IMR-90 (cell line): ENCODE measurements at regions not wholly inside any gene's neighbourhood (a gene's known extent, or its start where the extent isn't known, plus 50 kb on each side); places are given as distances from the start of the nearest gene placed in this dataset.

Source experiments
- ATAC-seq: fragments of 200-7000 bp; cut with Tn5 transposase; 2 replicates; pipeline ENCODE4 v1.9.1; 2020; ENCODE audit warnings: low read depth, mild to moderate bottlenecking, moderate library complexity
- BruUV-seq: library from RNA; stranded (reverse); fragments of 400-500 nt; replicated peaks from 2 replicates; lab custom pipeline; 2021; lab: Mats Ljungman, UMichigan
- CTCF ChIA-PET: fragments of 300-600 bp; formaldehyde crosslinking; extraction: SDS; loops from one replicate; lab custom pipeline; 2021; ENCODE audit warnings: antibody characterized with exemption; lab: Yijun Ruan, JAX
- POLR2A ChIA-PET: fragments of 300-600 bp; sonication (Branson Sonifier 250); formaldehyde crosslinking; loops from one replicate; lab custom pipeline; 2022; ENCODE audit warnings: antibody characterized with exemption; ENCODE audit not compliant: unreplicated experiment; lab: Charles Lee
- DNase-seq: peaks from one replicate; pipeline ENCODE4 v3.0.0; 2013
- H2AFZ ChIP-seq: replicated peaks from 2 replicates; pipeline ENCODE3; 2013; ENCODE audit warnings: low read length, mild to moderate bottlenecking; ENCODE audit not compliant: poor library complexity
- H2AK5ac ChIP-seq: 2 replicates; pipeline ENCODE4 v1.6.1; 2013; ENCODE audit warnings: low read depth, low read length, inconsistent platforms
- H2AK9ac ChIP-seq: replicated peaks from 2 replicates; pipeline ENCODE3; 2013; ENCODE audit warnings: mild to moderate bottlenecking, low read depth, low read length, moderate library complexity; ENCODE audit not compliant: poor library complexity
- H2BK120ac ChIP-seq: 2 replicates; pipeline ENCODE4 v1.6.1; 2013; ENCODE audit warnings: low read depth, low read length, inconsistent platforms
- H2BK15ac ChIP-seq: 3 replicates; pipeline ENCODE4 v1.6.1; 2013; ENCODE audit warnings: low read depth, low read length, inconsistent platforms
- H2BK20ac ChIP-seq: 2 replicates; pipeline ENCODE4 v1.6.1; 2013; ENCODE audit warnings: low read depth, mild to moderate bottlenecking, inconsistent platforms, low read length, moderate library complexity
- H2BK5ac ChIP-seq: 2 replicates; pipeline ENCODE4 v1.6.1; 2013; ENCODE audit warnings: mild to moderate bottlenecking, low read depth, low read length, inconsistent platforms; ENCODE audit not compliant: poor library complexity, severe bottlenecking
- H3K14ac ChIP-seq: replicated peaks from 2 replicates; pipeline ENCODE4 v1.6.1; 2013; ENCODE audit warnings: low read depth, low read length, inconsistent platforms
- H3K18ac ChIP-seq: 2 replicates; pipeline ENCODE4 v1.6.1; 2013; ENCODE audit warnings: low read depth, low read length, control low read depth
- H3K23ac ChIP-seq: 2 replicates; pipeline ENCODE4 v1.6.1; 2013; ENCODE audit warnings: low read depth, low read length, inconsistent platforms
- H3K27ac ChIP-seq: 2 replicates; pipeline ENCODE4 v1.5.1; 2013; ENCODE audit warnings: mild to moderate bottlenecking, control low read depth, low read length; ENCODE audit not compliant: insufficient read depth
- H3K27me3 ChIP-seq: 2 replicates; pipeline ENCODE4 v1.6.1; 2013; ENCODE audit warnings: low read length; ENCODE audit not compliant: control insufficient read depth, insufficient read depth
- H3K36me3 ChIP-seq: 2 replicates; pipeline ENCODE4 v1.6.1; 2013; ENCODE audit warnings: low read length, mixed read lengths; ENCODE audit not compliant: control insufficient read depth, insufficient read depth
- H3K4ac ChIP-seq: 2 replicates; pipeline ENCODE4 v1.6.1; 2013; ENCODE audit warnings: low read depth, low read length, inconsistent platforms
- H3K4me1 ChIP-seq: 2 replicates; pipeline ENCODE4 v1.6.1; 2013; ENCODE audit warnings: low read length, mixed read lengths; ENCODE audit not compliant: control insufficient read depth, insufficient read depth
- H3K4me2 ChIP-seq: 2 replicates; pipeline ENCODE4 v1.6.1; 2013; ENCODE audit warnings: low read depth, mild to moderate bottlenecking, control low read depth, low read length, moderate library complexity
- H3K4me3 ChIP-seq: 2 replicates; pipeline ENCODE4 v1.5.1; 2013; ENCODE audit warnings: low read depth, mild to moderate bottlenecking, control low read depth, low read length, moderate library complexity; ENCODE audit not compliant: insufficient read depth
- H3K56ac ChIP-seq: 2 replicates; pipeline ENCODE4 v1.6.1; 2013; ENCODE audit warnings: low read length, inconsistent platforms; ENCODE audit not compliant: insufficient read depth; ENCODE audit errors: extremely low read depth
- H3K79me1 ChIP-seq, 2 experiments: 2 replicates each; pipeline ENCODE4 v1.6.1; 2013; ENCODE audit warnings: low read length in 2 of 2, inconsistent platforms in 1 of 2, low read depth in 1 of 2
- H3K9ac ChIP-seq: 2 replicates; pipeline ENCODE4 v1.6.1; 2013; ENCODE audit warnings: low read depth, low read length, control low read depth
- H3K9me1 ChIP-seq: 2 replicates; pipeline ENCODE4 v1.6.1; 2013; ENCODE audit warnings: low read length, inconsistent platforms; ENCODE audit not compliant: insufficient read depth
- H3K9me3 ChIP-seq: 2 replicates; pipeline ENCODE4 v1.6.1; 2013; ENCODE audit warnings: low read length; ENCODE audit not compliant: control insufficient read depth, insufficient read depth
- H4K20me1 ChIP-seq: 2 replicates; pipeline ENCODE4 v1.6.1; 2013; ENCODE audit warnings: low read length, inconsistent platforms; ENCODE audit not compliant: insufficient read depth
- H4K5ac ChIP-seq: 2 replicates; pipeline ENCODE4 v1.6.1; 2013; ENCODE audit warnings: mild to moderate bottlenecking, low read depth, low read length, control low read depth
- H4K8ac ChIP-seq, 2 experiments: 2 replicates each; pipeline ENCODE4 v1.6.1; 2013; ENCODE audit warnings: low read depth in 2 of 2, low read length in 2 of 2, control low read depth in 1 of 2, inconsistent platforms in 1 of 2
- H4K91ac ChIP-seq: 2 replicates; pipeline ENCODE4 v1.6.1; 2013; ENCODE audit warnings: low read depth, low read length, inconsistent platforms; ENCODE audit not compliant: insufficient read depth
- ELK1 ChIP-seq: fragments of 150-350 bp; IDR thresholded peaks from 2 replicates; pipeline ENCODE4 v1.6.1; 2016; ENCODE audit warnings: low read depth, mild to moderate bottlenecking, low read length, moderate library complexity, borderline replicate concordance
- MAZ ChIP-seq: IDR thresholded peaks from 2 replicates; pipeline ENCODE4 v1.6.1; 2012; ENCODE audit warnings: low read depth, mild to moderate bottlenecking, low read length, improper control_type of control experiment, moderate library complexity, borderline replicate concordance
- MXI1 ChIP-seq: IDR thresholded peaks from 2 replicates; pipeline ENCODE4 v1.6.1; 2012; ENCODE audit warnings: low read depth, mild to moderate bottlenecking, low read length, moderate library complexity, borderline replicate concordance
- POLR2A ChIP-seq: IDR thresholded peaks from 2 replicates; pipeline ENCODE4 v1.6.1; 2012; ENCODE audit warnings: mild to moderate bottlenecking, low read depth, low read length
- RAD21 ChIP-seq: IDR thresholded peaks from 2 replicates; pipeline ENCODE4 v1.6.1; 2012; ENCODE audit warnings: low read length, improper control_type of control experiment
- WGBS, 2 experiments: methylation state at CpG; one replicate each; pipeline versions ENCODE4 v1.1.5 to v1.1.7; 2013; ENCODE audit warnings: missing lambda C conversion rate in 2 of 2; ENCODE audit not compliant: insufficient read length in 1 of 2; ENCODE audit errors: extremely low coverage in 2 of 2; 5-methylcytosine and 5-hydroxymethylcytosine counted together
- dilution Hi-C: fragments of 300-500 bp; cut with HindIII; formaldehyde crosslinking; loops from one replicate; pipeline ENCODE4 v1.14.3; 2018; ENCODE audit warnings: low sequenced_read_pairs; ENCODE audit not compliant: unreplicated experiment
- in situ Hi-C: fragments of 300-500 bp; cut with MboI; formaldehyde crosslinking; loops from 3 replicates; pipeline ENCODE4 v1.14.3; 2019; ENCODE audit warnings: low sequenced_read_pairs, inconsistent platforms, mixed read lengths
- intact Hi-C: fragments of 100-400 bp; cut with micrococcal nuclease; formaldehyde crosslinking; loops from 2 replicates; pipeline ENCODE4 v1.10.0; 2022

- in situ Hi-C loops = no loop called here
Measured at GRCh38 chr6:82603871-82604270, 240.3 kb downstream of the TPBG start.

More at GRCh38 chr6:82603871-82604270, 240.3 kb downstream of the TPBG start:
- CTCF ChIA-PET = interaction anchor here (0.6 kb wide), 1 partner anchor 241 kb away, joined by 9 read pairs; no protein-coding TSS in a partner anchor
- Histone ChIP-seq H3K9me1 (no peaks in the 10 kb centered on the region), H3K56ac (no peak overlapping the region), H3K14ac (no peak overlapping the region), H3K36me3 (no peaks in the 10 kb centered on the region), H2BK15ac (no peak overlapping the region), H4K8ac (no peak overlapping the region), H3K4ac (no peak overlapping the region), H3K4me1 (no peaks in the 10 kb centered on the region), H3K4me3 (no peak overlapping the region), H2BK120ac (no peak overlapping the region), H3K9ac (no peak overlapping the region), H3K9me3 (no peaks in the 10 kb centered on the region), H4K20me1 (no peaks in the 10 kb centered on the region), H3K79me1 (no peaks in the 10 kb centered on the region), H3K18ac (no peak overlapping the region), H2BK20ac (no peak overlapping the region), H2AFZ (no peak overlapping the region), H2AK5ac (no peak overlapping the region), H3K23ac (no peak overlapping the region), H4K91ac (no peak overlapping the region), H2AK9ac (no peak overlapping the region), H3K27ac (no peak overlapping the region), H3K4me2 (no peak overlapping the region), H4K5ac (no peak overlapping the region), H2BK5ac (no peak overlapping the region), H3K27me3 (peaks cover 1% of the 10 kb centered on the region; the same call in 1 of the 2 replicates)
- no peak for DNase-seq
- no TSS peak for BruUV-seq
- no CpG with 5 or more reads among the region's 1 CpG for WGBS, 2 experiments
- dilution Hi-C loops (no loop called here), intact Hi-C loops (no loop called here)
- TF ChIP-seq MXI1 (no peak), ELK1 (no peak), RAD21 (no peak), MAZ (no peak), POLR2A (no peak)
- POLR2A ChIA-PET = no interaction called here
- no peak for ATAC-seq
